Skeletal muscle satellite cell (primary cell): ENCODE measurements at regions not wholly inside any gene's neighbourhood (a gene's known extent, or its start where the extent isn't known, plus 50 kb on each side); places are given as distances from the start of the nearest gene placed in this dataset.
"Not testable (repeated sequence)": the region's sequence is repeated elsewhere in the genome, so short reads cannot be mapped to it uniquely, and the experiment has no call there.

ENCODE experiments used
- H3K27me3 ChIP-seq: 2 replicates; pipeline ENCODE4 v1.7.0; 2013; ENCODE audit warnings: low read length; ENCODE audit not compliant: control insufficient read depth, insufficient read depth
- H3K36me3 ChIP-seq: 2 replicates; pipeline ENCODE4 v1.7.0; 2013; ENCODE audit warnings: mild to moderate bottlenecking, control low read depth, low read length; ENCODE audit not compliant: insufficient read depth
- H3K4me1 ChIP-seq: 2 replicates; pipeline ENCODE4 v1.7.0; 2013; ENCODE audit warnings: low read length; ENCODE audit not compliant: control insufficient read depth, insufficient read depth
- H3K4me2 ChIP-seq: 2 replicates; pipeline ENCODE4 v1.7.0; 2013; ENCODE audit warnings: mild to moderate bottlenecking, low read length
- H3K4me3 ChIP-seq: 2 replicates; pipeline ENCODE4 v1.7.0; 2013; ENCODE audit warnings: low read length
- H3K9ac ChIP-seq: 2 replicates; pipeline ENCODE4 v1.7.0; 2013; ENCODE audit warnings: mild to moderate bottlenecking, low read depth, low read length, moderate library complexity
- H3K9me3 ChIP-seq: replicated peaks from 2 replicates; pipeline ENCODE4 v1.7.0; 2013; ENCODE audit warnings: mild to moderate bottlenecking, control low read depth, low read length

DNA sequence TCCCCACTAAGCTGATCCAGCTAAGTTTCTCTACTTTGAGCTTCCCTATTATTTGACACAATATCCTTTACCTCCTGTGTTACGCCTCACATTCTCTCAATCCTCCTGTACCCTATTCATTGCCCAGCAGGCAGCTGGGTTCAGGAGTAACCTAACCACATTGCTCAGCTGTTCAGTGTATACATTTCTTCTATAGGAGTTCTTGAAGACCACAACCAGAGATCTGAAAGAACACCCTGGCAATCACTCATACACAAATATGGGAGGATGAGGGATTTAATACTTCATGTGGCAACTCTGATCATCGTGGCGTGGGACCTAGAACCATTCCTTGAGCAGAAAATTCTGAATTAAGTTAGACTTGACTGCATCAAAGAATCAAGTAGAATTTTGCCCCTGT is 346.8 kb upstream of the ARPP21 start:
- Histone ChIP-seq H3K9me3 (no peaks in the 10 kb centered on the region), H3K36me3 (no peaks in the 10 kb centered on the region), H3K4me3 (no peak overlapping the region), H3K9ac (no peak overlapping the region), H3K4me2 (no peak overlapping the region), H3K4me1 (peaks cover 10% of the 10 kb centered on the region), H3K27me3 (no peaks in the 10 kb centered on the region)

GRCh38 chr3:35295906-35296305 is 343.4 kb upstream of the ARPP21 start:
- Histone ChIP-seq H3K9me3 (no peaks in the 10 kb centered on the region), H3K36me3 (no peaks in the 10 kb centered on the region), H3K4me3 (no peak overlapping the region), H3K4me2 (no peak overlapping the region), H3K9ac (no peak overlapping the region), H3K4me1 (peaks cover 10% of the 10 kb centered on the region), H3K27me3 (no peaks in the 10 kb centered on the region)

DNA sequence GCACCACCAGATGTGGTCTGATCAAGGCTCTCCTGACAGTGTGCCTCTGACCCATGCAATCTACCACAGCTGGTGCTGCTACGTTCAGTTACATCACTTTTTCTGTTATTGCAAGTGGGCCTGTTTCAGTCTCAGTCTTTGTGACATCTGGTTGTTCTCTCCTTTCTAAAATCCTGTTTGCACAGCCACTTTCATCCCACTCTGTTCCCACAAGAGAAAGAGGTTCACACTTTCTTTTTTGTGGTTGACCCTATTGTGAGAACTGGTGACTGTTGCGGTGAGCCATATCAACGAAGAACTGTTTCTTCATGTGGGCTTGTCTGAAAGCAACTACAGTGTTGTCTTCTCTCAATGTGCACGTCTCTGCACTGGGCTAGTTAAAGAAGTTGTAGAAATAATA is 342.8 kb upstream of the ARPP21 start:
- H3K4me1 ChIP-seq, result peaks cover 6% of the 10 kb centered on the region
- no peak overlapping the region for H3K4me2 ChIP-seq
- H3K36me3 ChIP-seq, result no peaks in the 10 kb centered on the region
- H3K4me3 ChIP-seq, result no peak overlapping the region
- H3K9ac ChIP-seq, result no peak overlapping the region
- H3K27me3 ChIP-seq, result no peaks in the 10 kb centered on the region
- H3K9me3 ChIP-seq, result no peaks in the 10 kb centered on the region

DNA sequence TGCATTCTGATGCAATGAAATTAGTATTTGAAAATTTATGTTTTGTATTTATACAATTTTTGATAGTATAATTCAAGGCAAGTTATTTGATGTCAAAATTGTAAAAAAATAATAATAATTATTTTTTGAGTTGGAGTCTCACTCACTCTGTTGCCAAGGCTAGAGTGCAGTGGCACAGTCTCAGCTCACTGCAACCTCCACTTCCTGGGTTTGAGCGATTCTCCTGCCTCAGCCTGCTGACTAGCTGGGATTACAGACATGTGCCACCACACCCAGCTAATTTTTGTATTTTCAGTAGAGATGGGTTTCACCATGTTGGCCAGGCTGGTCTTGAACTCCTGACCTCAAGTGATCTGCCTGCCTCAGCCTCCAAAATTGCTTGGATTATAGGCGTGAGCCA is 342.4 kb upstream of the ARPP21 start:
- not testable (repeated sequence) for H3K4me1 ChIP-seq, H3K4me3 ChIP-seq, H3K9ac ChIP-seq, H3K9me3 ChIP-seq, H3K4me2 ChIP-seq, H3K36me3 ChIP-seq, H3K27me3 ChIP-seq

GRCh38 chr3:35305406-35305805 is 333.9 kb upstream of the ARPP21 start:
- Histone ChIP-seq H3K9ac (no peak overlapping the region), H3K27me3 (no peaks in the 10 kb centered on the region), H3K4me3 (no peak overlapping the region), H3K4me2 (no peak overlapping the region), H3K9me3 (no peaks in the 10 kb centered on the region), H3K36me3 (no peaks in the 10 kb centered on the region), H3K4me1 (no peaks in the 10 kb centered on the region)

GRCh38 chr3:35307296-35307695 is 332.0 kb upstream of the ARPP21 start:
- no peak overlapping the region for H3K9ac ChIP-seq
- H3K4me1 ChIP-seq, result no peaks in the 10 kb centered on the region
- H3K36me3 ChIP-seq, result no peaks in the 10 kb centered on the region
- no peak overlapping the region for H3K4me3 ChIP-seq
- H3K27me3 ChIP-seq, result no peaks in the 10 kb centered on the region
- no peak overlapping the region for H3K4me2 ChIP-seq
- no peaks in the 10 kb centered on the region for H3K9me3 ChIP-seq

DNA sequence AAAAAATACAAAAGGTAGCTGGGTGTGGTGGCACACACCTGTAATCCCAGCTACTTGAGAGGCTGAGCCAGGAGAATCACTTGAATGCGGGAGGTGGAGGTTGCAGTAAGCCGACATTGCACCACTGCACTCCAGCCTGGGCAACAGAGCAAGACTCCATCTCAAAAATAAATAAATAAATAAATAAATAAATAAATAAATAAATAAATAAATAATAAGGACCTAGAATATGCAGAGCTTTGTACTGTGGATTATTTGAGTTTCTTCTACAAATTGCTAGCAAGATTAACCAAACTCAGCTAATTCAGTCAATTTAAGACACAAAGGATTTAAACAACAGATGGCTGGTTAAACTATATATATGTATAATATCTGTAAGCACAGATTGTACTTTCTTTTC is 322.5 kb upstream of the ARPP21 start:
- H3K36me3 ChIP-seq, H3K27me3 ChIP-seq, H3K4me2 ChIP-seq, H3K4me3 ChIP-seq, H3K9ac ChIP-seq, H3K9me3 ChIP-seq, H3K4me1 ChIP-seq: not testable (repeated sequence)

DNA sequence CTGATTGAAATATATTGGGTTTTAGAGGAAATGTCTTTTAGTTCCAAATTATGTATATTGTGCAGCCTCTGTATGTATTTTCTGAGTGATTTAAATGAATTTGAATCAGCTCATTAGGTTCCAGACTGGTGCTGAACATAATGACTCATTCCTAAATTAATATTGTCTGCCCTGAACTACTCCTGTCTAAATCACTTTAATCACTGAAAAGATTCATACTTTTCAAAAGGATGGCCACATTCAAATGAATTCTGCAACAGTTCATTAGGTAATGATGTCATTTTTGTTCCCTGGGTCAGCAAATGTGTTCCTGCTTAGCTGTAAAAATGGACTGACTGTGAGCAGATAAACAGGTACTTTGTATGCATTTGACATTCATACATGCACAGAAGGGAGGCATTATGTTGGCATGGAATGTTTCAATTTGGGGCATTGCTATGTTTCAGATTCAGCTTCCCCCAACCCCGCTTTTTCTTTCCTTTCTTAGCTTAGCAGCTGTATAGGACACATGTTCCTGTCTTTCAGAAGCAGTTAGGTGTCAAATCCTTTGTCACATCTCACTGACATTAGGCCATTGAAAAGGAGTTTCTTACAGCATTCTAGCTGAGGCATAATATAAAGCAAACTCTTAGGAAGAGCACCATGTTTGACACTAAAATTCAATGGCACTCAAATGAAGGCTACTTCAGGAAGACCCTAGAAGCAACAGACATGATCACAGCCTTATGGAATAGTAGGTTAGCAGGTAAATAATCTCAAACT is 318.5 kb upstream of the ARPP21 start:
- H3K4me2 ChIP-seq, result no peak overlapping the region
- no peaks in the 10 kb centered on the region for H3K36me3 ChIP-seq
- no peak overlapping the region for H3K4me3 ChIP-seq
- no peaks in the 10 kb centered on the region for H3K27me3 ChIP-seq
- H3K4me1 ChIP-seq, result no peaks in the 10 kb centered on the region
- no peak overlapping the region for H3K9ac ChIP-seq
- H3K9me3 ChIP-seq, result no peaks in the 10 kb centered on the region

- H3K36me3 ChIP-seq, result no peaks in the 10 kb centered on the region
- H3K27me3 ChIP-seq, result no peaks in the 10 kb centered on the region
- H3K4me1 ChIP-seq, result no peaks in the 10 kb centered on the region
- H3K9me3 ChIP-seq, result no peaks in the 10 kb centered on the region
- H3K4me3 ChIP-seq, result no peak overlapping the region
- no peak overlapping the region for H3K4me2 ChIP-seq
- H3K9ac ChIP-seq, result no peak overlapping the region
These were observed 317.3 kb upstream of the ARPP21 start for GRCh38 chr3:35322070-35322469.

- Histone ChIP-seq H3K27me3 (no peaks in the 10 kb centered on the region), H3K36me3 (no peaks in the 10 kb centered on the region), H3K9ac (no peak overlapping the region), H3K4me1 (peaks cover 7% of the 10 kb centered on the region), H3K4me3 (no peak overlapping the region), H3K4me2 (no peak overlapping the region), H3K9me3 (no peaks in the 10 kb centered on the region)
These were observed 303.6 kb upstream of the ARPP21 start for GRCh38 chr3:35335703-35336102.

- no peaks in the 10 kb centered on the region for H3K9me3 ChIP-seq
- H3K4me3 ChIP-seq, result no peak overlapping the region
- H3K27me3 ChIP-seq, result no peaks in the 10 kb centered on the region
- no peaks in the 10 kb centered on the region for H3K36me3 ChIP-seq
- peaks cover 7% of the 10 kb centered on the region for H3K4me1 ChIP-seq
- no peak overlapping the region for H3K4me2 ChIP-seq
- no peak overlapping the region for H3K9ac ChIP-seq
These were observed 302.7 kb upstream of the ARPP21 start for GRCh38 chr3:35336601-35337000.

DNA sequence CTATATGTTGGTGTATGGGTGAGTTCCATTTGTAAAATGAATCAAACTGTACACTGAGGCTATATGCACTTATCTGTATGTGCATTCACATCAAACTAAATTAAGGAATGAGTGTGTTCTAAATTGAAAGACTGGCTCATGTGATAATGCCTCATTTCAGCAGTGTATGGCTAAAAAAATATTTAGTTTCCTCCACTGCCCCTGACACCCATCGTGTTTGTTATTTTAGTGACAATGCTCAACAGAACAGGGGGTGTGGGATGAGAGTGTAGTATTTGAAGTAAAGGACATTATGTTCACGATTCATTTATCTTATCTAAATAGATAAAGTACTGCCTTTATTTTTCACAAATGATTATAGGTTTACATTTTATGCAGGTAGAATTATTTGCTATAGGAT is 301.1 kb upstream of the ARPP21 start:
- H3K4me3 ChIP-seq, result no peak overlapping the region
- no peaks in the 10 kb centered on the region for H3K36me3 ChIP-seq

More for the DNA sequence above, 301.1 kb upstream of the ARPP21 start:
- no peaks in the 10 kb centered on the region for H3K27me3 ChIP-seq
- H3K4me1 ChIP-seq, result peaks cover 7% of the 10 kb centered on the region
- no peak overlapping the region for H3K9ac ChIP-seq
- no peaks in the 10 kb centered on the region for H3K9me3 ChIP-seq
- no peak overlapping the region for H3K4me2 ChIP-seq
